Caco-2 (cell line): ENCODE measurements at regions not wholly inside any gene's neighbourhood (a gene's known extent, or its start where the extent isn't known, plus 50 kb on each side); places are given as distances from the start of the nearest gene placed in this dataset.

Experiments
- BruUV-seq: library from RNA; stranded (reverse); fragments of 400-500 nt; replicated peaks from 2 replicates; lab custom pipeline; 2021; lab: Mats Ljungman, UMichigan
- CTCF ChIA-PET: fragments of 300-600 bp; sonication (Branson Sonifier 250); formaldehyde crosslinking; loops from one replicate; lab custom pipeline; 2022; ENCODE audit warnings: antibody characterized with exemption; lab: Charles Lee
- POLR2A ChIA-PET: fragments of 300-600 bp; sonication (Branson Sonifier 250); formaldehyde crosslinking; loops from one replicate; lab custom pipeline; 2022; ENCODE audit warnings: antibody characterized with exemption; lab: Charles Lee
- DNase-seq, 2 experiments: peaks; one replicate each; pipeline versions ENCODE4 v3.0.0 to v3.0.0-alpha.2; 2020 to 2022
- H3K27me3 ChIP-seq: replicated peaks from 2 replicates; pipeline ENCODE4 v1.6.0; 2011; ENCODE audit warnings: low read length; ENCODE audit not compliant: control insufficient read depth, insufficient read depth
- H3K36me3 ChIP-seq: 2 replicates; pipeline ENCODE4 v1.5.1; 2011; ENCODE audit warnings: low read length; ENCODE audit not compliant: control insufficient read depth, insufficient read depth
- H3K4me1 ChIP-seq: fragments of 250-450 bp; sonication (Bioruptor Pico); 2 replicates; pipeline ENCODE4 v1.5.1; 2020; ENCODE audit warnings: mild to moderate bottlenecking
- H3K4me3 ChIP-seq: 2 replicates; pipeline ENCODE4 v1.5.1; 2011; ENCODE audit warnings: low read depth, mild to moderate bottlenecking, control low read depth, low read length
- H3K9me3 ChIP-seq: fragments of 250-450 bp; sonication (Bioruptor Pico); 2 replicates; pipeline ENCODE4 v1.5.1; 2020; ENCODE audit warnings: mild to moderate bottlenecking, moderate library complexity
- H3K27ac Mint-ChIP-seq: one replicate; pipeline ENCODE4 v1.8.0; 2022; ENCODE audit warnings: mixed read lengths; ENCODE audit not compliant: unreplicated experiment
- H3K27me3 Mint-ChIP-seq: one replicate; pipeline ENCODE4 v1.8.0; 2022; ENCODE audit warnings: mixed read lengths; ENCODE audit not compliant: insufficient read depth, unreplicated experiment
- H3K36me3 Mint-ChIP-seq: one replicate; pipeline ENCODE4 v1.8.0; 2022; ENCODE audit warnings: mild to moderate bottlenecking, mixed read lengths; ENCODE audit not compliant: insufficient read depth, unreplicated experiment
- H3K4me1 Mint-ChIP-seq: one replicate; pipeline ENCODE4 v1.8.0; 2022; ENCODE audit warnings: low read depth, mixed read lengths; ENCODE audit not compliant: unreplicated experiment
- H3K4me3 Mint-ChIP-seq: one replicate; pipeline ENCODE4 v1.8.0; 2022; ENCODE audit warnings: mild to moderate bottlenecking, moderate library complexity, mixed read lengths; ENCODE audit not compliant: unreplicated experiment
- H3K9me3 Mint-ChIP-seq: one replicate; pipeline ENCODE4 v1.8.0; 2022; ENCODE audit warnings: mixed read lengths; ENCODE audit not compliant: unreplicated experiment
- intact Hi-C: fragments of 100-400 bp; cut with micrococcal nuclease; formaldehyde crosslinking; loops from one replicate; pipeline ENCODE4 v1.10.0; 2022; ENCODE audit not compliant: unreplicated experiment
- TF ChIP-seq, protein P1 (sequence below), 2 experiments: fragments of 200-600 bp in 1 of 2; IDR thresholded peaks; 1 replicate in 1 of 2; 2 replicates in 1 of 2; pipeline versions ENCODE4 v1.5.1 to v1.8.0; 2011 to 2022; ENCODE audit warnings: antibody characterized with exemption in 1 of 2, control low read depth in 1 of 2, inconsistent platforms in 1 of 2, low read depth in 1 of 2, low read length in 1 of 2, mild to moderate bottlenecking in 1 of 2, moderate library complexity in 1 of 2; ENCODE audit not compliant: insufficient read depth in 1 of 2, severe bottlenecking in 1 of 2, unreplicated experiment in 1 of 2

GRCh38 chr4:144575181-144575580 is 70.8 kb upstream of the HHIP start:
- intact Hi-C loops = no loop called here
- no peak for DNase-seq
- Mint-ChIP-seq H3K36me3 (no peaks in the 10 kb centered on the region), H3K4me3 (no peak overlapping the region), H3K9me3 (no peaks in the 10 kb centered on the region), H3K4me1 (no peaks in the 10 kb centered on the region), H3K27me3 (no peaks in the 10 kb centered on the region), H3K27ac (no peak overlapping the region)
- TF ChIP-seq, protein P1, sequence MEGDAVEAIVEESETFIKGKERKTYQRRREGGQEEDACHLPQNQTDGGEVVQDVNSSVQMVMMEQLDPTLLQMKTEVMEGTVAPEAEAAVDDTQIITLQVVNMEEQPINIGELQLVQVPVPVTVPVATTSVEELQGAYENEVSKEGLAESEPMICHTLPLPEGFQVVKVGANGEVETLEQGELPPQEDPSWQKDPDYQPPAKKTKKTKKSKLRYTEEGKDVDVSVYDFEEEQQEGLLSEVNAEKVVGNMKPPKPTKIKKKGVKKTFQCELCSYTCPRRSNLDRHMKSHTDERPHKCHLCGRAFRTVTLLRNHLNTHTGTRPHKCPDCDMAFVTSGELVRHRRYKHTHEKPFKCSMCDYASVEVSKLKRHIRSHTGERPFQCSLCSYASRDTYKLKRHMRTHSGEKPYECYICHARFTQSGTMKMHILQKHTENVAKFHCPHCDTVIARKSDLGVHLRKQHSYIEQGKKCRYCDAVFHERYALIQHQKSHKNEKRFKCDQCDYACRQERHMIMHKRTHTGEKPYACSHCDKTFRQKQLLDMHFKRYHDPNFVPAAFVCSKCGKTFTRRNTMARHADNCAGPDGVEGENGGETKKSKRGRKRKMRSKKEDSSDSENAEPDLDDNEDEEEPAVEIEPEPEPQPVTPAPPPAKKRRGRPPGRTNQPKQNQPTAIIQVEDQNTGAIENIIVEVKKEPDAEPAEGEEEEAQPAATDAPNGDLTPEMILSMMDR (IDR thresholded peaks at IDR 0.05; ENCODE audit: insufficient read depth in 1 of 2, low read depth in 1 of 2, low read length in 1 of 2, severe bottlenecking in 1 of 2, unreplicated experiment in 1 of 2) = no peak
- POLR2A ChIA-PET = no interaction called here
- no peaks in the 10 kb centered on the region for H3K4me1 ChIP-seq
- CTCF ChIA-PET = no interaction called here
- no peaks in the 10 kb centered on the region for H3K36me3 ChIP-seq
- no peaks in the 10 kb centered on the region for H3K9me3 ChIP-seq
- BruUV-seq = no TSS peak
- no peak overlapping the region for H3K4me3 ChIP-seq
- no peaks in the 10 kb centered on the region for H3K27me3 ChIP-seq

GRCh38 chr4:144578681-144579080 is 67.3 kb upstream of the HHIP start:
- Histone ChIP-seq H3K27me3 (no peaks in the 10 kb centered on the region), H3K9me3 (no peaks in the 10 kb centered on the region), H3K4me3 (no peak overlapping the region), H3K4me1 (no peaks in the 10 kb centered on the region), H3K36me3 (no peaks in the 10 kb centered on the region)
- TF ChIP-seq, protein P1 (IDR thresholded peaks at IDR 0.05; ENCODE audit: insufficient read depth in 1 of 2, low read depth in 1 of 2, low read length in 1 of 2, severe bottlenecking in 1 of 2, unreplicated experiment in 1 of 2) = no peak
- no peaks in the 10 kb centered on the region for H3K4me1 Mint-ChIP-seq
- no TSS peak for BruUV-seq
- H3K9me3 Mint-ChIP-seq = no peaks in the 10 kb centered on the region
- no peaks in the 10 kb centered on the region for H3K36me3 Mint-ChIP-seq
- H3K27ac Mint-ChIP-seq = no peak overlapping the region
- no peak for DNase-seq
- intact Hi-C loops = no loop called here
- CTCF ChIA-PET = interaction anchor here (0.7 kb wide), 1 partner anchor 406 kb away, joined by 4 read pairs; no protein-coding TSS in a partner anchor
- H3K4me3 Mint-ChIP-seq = no peak overlapping the region
- no peaks in the 10 kb centered on the region for H3K27me3 Mint-ChIP-seq
- POLR2A ChIA-PET = no interaction called here

- no peaks in the 10 kb centered on the region for H3K36me3 Mint-ChIP-seq
- Histone ChIP-seq H3K27me3 (no peaks in the 10 kb centered on the region), H3K9me3 (no peaks in the 10 kb centered on the region), H3K36me3 (no peaks in the 10 kb centered on the region), H3K4me3 (no peak overlapping the region), H3K4me1 (no peaks in the 10 kb centered on the region)
- DNase-seq = no peak
- ChIA-PET POLR2A (no interaction called here), CTCF (no interaction called here)
- intact Hi-C loops = no loop called here
- no peaks in the 10 kb centered on the region for H3K27me3 Mint-ChIP-seq
- no peak overlapping the region for H3K4me3 Mint-ChIP-seq
- no peak overlapping the region for H3K27ac Mint-ChIP-seq
- H3K4me1 Mint-ChIP-seq = no peaks in the 10 kb centered on the region
- no peaks in the 10 kb centered on the region for H3K9me3 Mint-ChIP-seq
- BruUV-seq = no TSS peak
- TF ChIP-seq, protein P1 (IDR thresholded peaks at IDR 0.05; ENCODE audit: insufficient read depth in 1 of 2, low read depth in 1 of 2, low read length in 1 of 2, severe bottlenecking in 1 of 2, unreplicated experiment in 1 of 2) = no peak
Observed at GRCh38 chr4:144579411-144580030, 66.4 kb upstream of the HHIP start.
